Sigmoid colon (tissue), 6 donors: ENCODE measurements at regions not wholly inside any gene's neighbourhood (a gene's known extent, or its start where the extent isn't known, plus 50 kb on each side); places are given as distances from the start of the nearest gene placed in this dataset.

Source experiments
- DNase-seq: peaks from one replicate; pipeline ENCODE4 v3.0.0-alpha.2; 2019
- H3K27ac ChIP-seq, 4 donors: fragments of 200-600 bp; sonication (generic); one replicate each; pipeline ENCODE4 v1.5.1; 2016 to 2019; ENCODE audit warnings: mild to moderate bottlenecking in 1 of 4
- H3K27me3 ChIP-seq, 3 donors: fragments of 200-600 bp; sonication (generic); one replicate each; pipeline ENCODE4 v1.5.1; 2019; ENCODE audit warnings: mild to moderate bottlenecking in 1 of 3
- H3K36me3 ChIP-seq, 4 donors: fragments of 200-600 bp; sonication (generic); one replicate each; pipeline ENCODE4 v1.5.1; 2016 to 2019
- H3K4me1 ChIP-seq, 4 donors: fragments of 200-600 bp; sonication (generic); one replicate each; pipeline ENCODE4 v1.5.1; 2017 to 2019
- H3K4me3 ChIP-seq, 4 donors: fragments of 200-600 bp; sonication (generic); one replicate each; pipeline ENCODE4 v1.5.1; 2017 to 2019; ENCODE audit warnings: mild to moderate bottlenecking in 2 of 4, moderate library complexity in 1 of 4
- H3K9me3 ChIP-seq, 4 donors: fragments of 200-600 bp in 3 of 4; sonication (generic) in 3 of 4; one replicate each; pipeline versions ENCODE4 v1.5.1 to v1.6.1; 2013 to 2019
- EP300 ChIP-seq, 4 donors: sonication (generic); formaldehyde crosslinking; IDR thresholded peaks; one replicate each; pipeline ENCODE4 v1.6.1; 2017; ENCODE audit warnings: antibody characterized with exemption in 4 of 4
- POLR2A ChIP-seq, 2 donors: fragments of 450-650 bp; IDR thresholded peaks; one replicate each; pipeline ENCODE4 v1.6.1; 2016; ENCODE audit warnings: antibody characterized with exemption in 2 of 2, mild to moderate bottlenecking in 2 of 2, moderate library complexity in 2 of 2
- POLR2AphosphoS5 ChIP-seq, 4 donors: sonication (generic); formaldehyde crosslinking; IDR thresholded peaks; one replicate each; pipeline ENCODE4 v1.6.1; 2017; ENCODE audit warnings: antibody characterized with exemption in 4 of 4
- WGBS, 2 donors: extraction: QIAGEN DNeasy Blood & Tissue Kit; methylation state at CpG; one replicate each; pipeline ENCODE4 v1.1.7; 2013; 5-methylcytosine and 5-hydroxymethylcytosine counted together
- intact Hi-C: fragments of 100-400 bp; cut with DNase I; formaldehyde crosslinking; loops from one replicate; pipeline ENCODE4 v1.15.1; 2023
- TF ChIP-seq, protein P1 (sequence below), 4 experiments: fragments of 450-650 bp in 3 of 4; fragments of 200-600 bp in 1 of 4; IDR thresholded peaks; one replicate each; pipeline ENCODE4 v1.5.1; 2016 to 2019; ENCODE audit warnings: antibody characterized with exemption in 4 of 4, mild to moderate bottlenecking in 3 of 4, moderate library complexity in 2 of 4
- donor health status: healthy with polysubstance abuse.
- donor health status: healthy.

GRCh38 chr4:77332696-77333270 is 175.8 kb downstream of the CCNG2 start:
- WGBS, 2 donors, result 65 to 79% methylated on average over 2 of the region's 2 CpGs
- no peak for DNase-seq
- no peak for TF ChIP-seq EP300 (IDR thresholded peaks at IDR 0.05)
- Histone ChIP-seq H3K4me1 (no peaks in the 10 kb centered on the region), H3K4me3 (no peak overlapping the region), H3K9me3 (peaks cover 0 to 25% (median 8%) of the 10 kb centered on the region in 4 donors), H3K27ac (no peak overlapping the region), H3K36me3 (no peaks in the 10 kb centered on the region), H3K27me3 (no peaks in the 10 kb centered on the region)
- intact Hi-C loops, result no loop called here

GRCh38 chr4:77336411-77337142 is 179.6 kb downstream of the CCNG2 start:
- 89 to 94% methylated on average over 3 of the region's 3 CpGs for WGBS, 2 donors
- Histone ChIP-seq H3K27me3 (no peaks in the 10 kb centered on the region), H3K27ac (no peak overlapping the region), H3K36me3 (no peaks in the 10 kb centered on the region), H3K4me3 (no peak overlapping the region), H3K9me3 (peaks cover 0 to 19% (median 8%) of the 10 kb centered on the region in 4 donors), H3K4me1 (no peaks in the 10 kb centered on the region)
- no peak for DNase-seq
- TF ChIP-seq, protein P1, sequence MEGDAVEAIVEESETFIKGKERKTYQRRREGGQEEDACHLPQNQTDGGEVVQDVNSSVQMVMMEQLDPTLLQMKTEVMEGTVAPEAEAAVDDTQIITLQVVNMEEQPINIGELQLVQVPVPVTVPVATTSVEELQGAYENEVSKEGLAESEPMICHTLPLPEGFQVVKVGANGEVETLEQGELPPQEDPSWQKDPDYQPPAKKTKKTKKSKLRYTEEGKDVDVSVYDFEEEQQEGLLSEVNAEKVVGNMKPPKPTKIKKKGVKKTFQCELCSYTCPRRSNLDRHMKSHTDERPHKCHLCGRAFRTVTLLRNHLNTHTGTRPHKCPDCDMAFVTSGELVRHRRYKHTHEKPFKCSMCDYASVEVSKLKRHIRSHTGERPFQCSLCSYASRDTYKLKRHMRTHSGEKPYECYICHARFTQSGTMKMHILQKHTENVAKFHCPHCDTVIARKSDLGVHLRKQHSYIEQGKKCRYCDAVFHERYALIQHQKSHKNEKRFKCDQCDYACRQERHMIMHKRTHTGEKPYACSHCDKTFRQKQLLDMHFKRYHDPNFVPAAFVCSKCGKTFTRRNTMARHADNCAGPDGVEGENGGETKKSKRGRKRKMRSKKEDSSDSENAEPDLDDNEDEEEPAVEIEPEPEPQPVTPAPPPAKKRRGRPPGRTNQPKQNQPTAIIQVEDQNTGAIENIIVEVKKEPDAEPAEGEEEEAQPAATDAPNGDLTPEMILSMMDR (IDR thresholded peaks at IDR 0.05), result no peak
- TF ChIP-seq POLR2A (IDR thresholded peaks at IDR 0.05) (no peak), EP300 (IDR thresholded peaks at IDR 0.05) (no peak), POLR2AphosphoS5 (IDR thresholded peaks at IDR 0.05) (no peak)
- intact Hi-C loops, result no loop called here

GRCh38 chr4:77342170-77342810 is 185.3 kb downstream of the CCNG2 start:
- Histone ChIP-seq H3K27me3 (no peaks in the 10 kb centered on the region), H3K4me1 (no peaks in the 10 kb centered on the region), H3K27ac (no peak overlapping the region), H3K9me3 (peaks cover 0 to 10% (median 6%) of the 10 kb centered on the region in 4 donors), H3K36me3 (no peaks in the 10 kb centered on the region), H3K4me3 (no peak overlapping the region)
- 97 to 98% methylated on average over 2 of the region's 2 CpGs for WGBS, 2 donors
- no peak for DNase-seq
- intact Hi-C loops, result no loop called here
- TF ChIP-seq, protein P1 (IDR thresholded peaks at IDR 0.05), result no peak
- TF ChIP-seq POLR2AphosphoS5 (IDR thresholded peaks at IDR 0.05), result no peak
- no peak for TF ChIP-seq POLR2A (IDR thresholded peaks at IDR 0.05)
- TF ChIP-seq EP300 (IDR thresholded peaks at IDR 0.05), result no peak

- H3K27me3 ChIP-seq, result no peaks in the 10 kb centered on the region
- H3K36me3 ChIP-seq, result no peaks in the 10 kb centered on the region
- 93 to 96% methylated on average over 1 of the region's 1 CpG for WGBS, 2 donors
- H3K4me3 ChIP-seq, result no peak overlapping the region
- no peak for DNase-seq
- no peak overlapping the region for H3K27ac ChIP-seq
- TF ChIP-seq EP300 (IDR thresholded peaks at IDR 0.05), result no peak
- no peak for TF ChIP-seq POLR2AphosphoS5 (IDR thresholded peaks at IDR 0.05)
- TF ChIP-seq POLR2A (IDR thresholded peaks at IDR 0.05), result no peak
- TF ChIP-seq, protein P1 (IDR thresholded peaks at IDR 0.05), result no peak
- H3K9me3 ChIP-seq, result peaks cover 0 to 10% (median 6%) of the 10 kb centered on the region in 4 donors
- H3K4me1 ChIP-seq, result no peaks in the 10 kb centered on the region
- intact Hi-C loops, result no loop called here
Measured at GRCh38 chr4:77344001-77344400, 187.0 kb downstream of the CCNG2 start.

DNA sequence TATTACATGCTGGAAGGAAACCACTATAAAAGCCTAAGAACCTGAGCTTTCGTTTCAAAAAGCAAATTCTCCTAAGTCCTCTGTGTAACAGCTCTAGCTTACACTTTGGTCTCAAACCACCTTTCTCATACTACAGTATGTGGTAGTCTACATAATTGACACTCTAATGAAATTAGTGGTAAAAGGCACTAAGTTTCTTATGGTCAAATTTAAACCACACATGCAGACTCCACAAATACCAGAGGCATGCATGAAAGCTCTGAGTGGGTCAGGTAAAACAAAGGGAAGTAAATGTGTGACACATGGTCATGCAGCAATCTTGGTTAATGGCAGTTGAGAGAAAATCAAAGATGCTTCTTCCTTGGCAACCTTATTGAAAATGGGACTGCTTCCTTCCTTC is 187.8 kb downstream of the CCNG2 start:
- Histone ChIP-seq H3K4me3 (no peak overlapping the region), H3K27me3 (no peaks in the 10 kb centered on the region), H3K27ac (no peak overlapping the region), H3K9me3 (peaks cover 0 to 10% (median 6%) of the 10 kb centered on the region in 4 donors), H3K36me3 (no peaks in the 10 kb centered on the region), H3K4me1 (no peaks in the 10 kb centered on the region)
- 41 to 81% methylated on average over 1 of the region's 1 CpG for WGBS, 2 donors
- no peak for DNase-seq
- TF ChIP-seq POLR2AphosphoS5 (IDR thresholded peaks at IDR 0.05), result no peak
- no peak for TF ChIP-seq POLR2A (IDR thresholded peaks at IDR 0.05)
- TF ChIP-seq, protein P1 (IDR thresholded peaks at IDR 0.05), result no peak
- no peak for TF ChIP-seq EP300 (IDR thresholded peaks at IDR 0.05)
- intact Hi-C loops, result no loop called here
